Left kidney (tissue), 1 donor: ENCODE measurements at regions not wholly inside any gene's neighbourhood (a gene's known extent, or its start where the extent isn't known, plus 50 kb on each side); places are given as distances from the start of the nearest gene placed in this dataset.

Experiments
- DNase-seq: peaks from one replicate; pipeline ENCODE4 v3.0.0-alpha.2; 2013

- no peak for DNase-seq
Observed at GRCh38 chr18:78754311-78755043, 225.1 kb upstream of the SALL3 start.

GRCh38 chr18:78757014-78757413 lies 222.6 kb upstream of the SALL3 start:
- no peak for DNase-seq

GRCh38 chr18:78758496-78758895 lies 221.1 kb upstream of the SALL3 start:
- no peak for DNase-seq

GRCh38 chr18:78762753-78763152 lies 216.9 kb upstream of the SALL3 start:
- no peak for DNase-seq

GRCh38 chr18:78764544-78764943 lies 215.1 kb upstream of the SALL3 start:
- no peak for DNase-seq

- DNase-seq: no peak
Observed at GRCh38 chr18:78765142-78765541, 214.5 kb upstream of the SALL3 start.

- DNase-seq: no peak
Observed at GRCh38 chr18:78765637-78766281, 213.9 kb upstream of the SALL3 start.

- no peak for DNase-seq
Observed at GRCh38 chr18:78766651-78767533, 212.7 kb upstream of the SALL3 start.

GRCh38 chr18:78767648-78768071 lies 212.0 kb upstream of the SALL3 start:
- DNase-seq: no peak

GRCh38 chr18:78768221-78768620 lies 211.4 kb upstream of the SALL3 start:
- DNase-seq: no peak

- no peak for DNase-seq
Observed at GRCh38 chr18:78768656-78769501, 210.7 kb upstream of the SALL3 start.

- DNase-seq: no peak
Observed at GRCh38 chr18:78769502-78770105, 210.0 kb upstream of the SALL3 start.

GRCh38 chr18:78770139-78770822 lies 209.3 kb upstream of the SALL3 start:
- DNase-seq: no peak

- no peak for DNase-seq
Observed at GRCh38 chr18:78770823-78771139, 208.8 kb upstream of the SALL3 start.

- DNase-seq: no peak
Observed at GRCh38 chr18:78771496-78772359, 207.9 kb upstream of the SALL3 start.

GRCh38 chr18:78772360-78773302 lies 207.0 kb upstream of the SALL3 start:
- no peak for DNase-seq

- no peak for DNase-seq
Observed at GRCh38 chr18:78773303-78773755, 206.3 kb upstream of the SALL3 start.

GRCh38 chr18:78773819-78774218 lies 205.8 kb upstream of the SALL3 start:
- DNase-seq: no peak

- DNase-seq: no peak
Observed at GRCh38 chr18:78774741-78775141, 204.9 kb upstream of the SALL3 start.
